HUES6 (cell line): ENCODE measurements at regions not wholly inside any gene's neighbourhood (a gene's known extent, or its start where the extent isn't known, plus 50 kb on each side); places are given as distances from the start of the nearest gene placed in this dataset.

Experiments used
- H3K27ac ChIP-seq: 2 replicates; pipeline ENCODE4 v1.7.0; 2013; ENCODE audit warnings: low read depth, mild to moderate bottlenecking, low read length, inconsistent platforms
- H3K27me3 ChIP-seq: 2 replicates; pipeline ENCODE4 v1.6.1; 2013; ENCODE audit warnings: low read length; ENCODE audit not compliant: control insufficient read depth, insufficient read depth
- H3K36me3 ChIP-seq: 2 replicates; pipeline ENCODE4 v1.6.1; 2013; ENCODE audit warnings: low read length; ENCODE audit not compliant: control insufficient read depth, insufficient read depth
- H3K4me1 ChIP-seq: 2 replicates; pipeline ENCODE4 v1.6.1; 2013; ENCODE audit warnings: low read length; ENCODE audit not compliant: control insufficient read depth, insufficient read depth
- H3K4me3 ChIP-seq: 2 replicates; pipeline ENCODE4 v1.5.1; 2013; ENCODE audit warnings: low read depth, low read length
- H3K9ac ChIP-seq: one replicate; pipeline ENCODE4 v1.6.1; 2013; ENCODE audit warnings: mild to moderate bottlenecking, low read length
- H3K9me3 ChIP-seq: 2 replicates; pipeline ENCODE4 v1.6.1; 2013; ENCODE audit warnings: low read depth, low read length; ENCODE audit not compliant: control insufficient read depth, insufficient read depth

GRCh38 chr10:91691981-91692380 lies 59.1 kb upstream of the PPP1R3C start:
- H3K4me1 ChIP-seq: no peaks in the 10 kb centered on the region
- H3K27me3 ChIP-seq: no peaks in the 10 kb centered on the region
- H3K9ac ChIP-seq: no peak overlapping the region
- H3K9me3 ChIP-seq: no peaks in the 10 kb centered on the region
- H3K36me3 ChIP-seq: no peaks in the 10 kb centered on the region
- H3K4me3 ChIP-seq: no peak overlapping the region
- H3K27ac ChIP-seq: no peak overlapping the region

- Histone ChIP-seq H3K27ac (no peak overlapping the region), H3K4me3 (no peak overlapping the region), H3K9ac (no peak overlapping the region), H3K9me3 (no peaks in the 10 kb centered on the region), H3K4me1 (no peaks in the 10 kb centered on the region), H3K27me3 (no peaks in the 10 kb centered on the region), H3K36me3 (no peaks in the 10 kb centered on the region)
Measured at GRCh38 chr10:91690996-91691676, 58.3 kb upstream of the PPP1R3C start.

DNA sequence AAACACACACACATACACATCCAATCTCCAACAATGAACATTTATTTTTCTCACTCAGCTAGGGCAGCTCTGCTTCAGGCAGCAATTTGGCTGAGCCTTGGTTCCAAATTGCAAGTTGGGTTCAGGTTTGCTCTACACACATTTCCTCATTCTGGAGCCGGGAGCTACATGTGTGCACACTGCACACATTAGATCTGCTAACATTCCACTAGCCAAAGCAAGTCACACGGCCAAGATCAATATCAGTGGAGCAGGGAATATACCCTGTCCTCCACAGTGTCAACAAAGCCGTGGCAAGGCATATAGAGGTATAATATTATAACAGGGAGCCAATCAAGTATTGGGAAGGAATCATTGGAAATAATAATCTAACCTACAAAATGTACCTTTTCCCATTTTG lies 57.5 kb upstream of the PPP1R3C start:
- no peak overlapping the region for H3K9ac ChIP-seq
- no peak overlapping the region for H3K27ac ChIP-seq
- no peaks in the 10 kb centered on the region for H3K36me3 ChIP-seq
- H3K9me3 ChIP-seq: no peaks in the 10 kb centered on the region
- no peaks in the 10 kb centered on the region for H3K4me1 ChIP-seq
- no peak overlapping the region for H3K4me3 ChIP-seq
- no peaks in the 10 kb centered on the region for H3K27me3 ChIP-seq

DNA sequence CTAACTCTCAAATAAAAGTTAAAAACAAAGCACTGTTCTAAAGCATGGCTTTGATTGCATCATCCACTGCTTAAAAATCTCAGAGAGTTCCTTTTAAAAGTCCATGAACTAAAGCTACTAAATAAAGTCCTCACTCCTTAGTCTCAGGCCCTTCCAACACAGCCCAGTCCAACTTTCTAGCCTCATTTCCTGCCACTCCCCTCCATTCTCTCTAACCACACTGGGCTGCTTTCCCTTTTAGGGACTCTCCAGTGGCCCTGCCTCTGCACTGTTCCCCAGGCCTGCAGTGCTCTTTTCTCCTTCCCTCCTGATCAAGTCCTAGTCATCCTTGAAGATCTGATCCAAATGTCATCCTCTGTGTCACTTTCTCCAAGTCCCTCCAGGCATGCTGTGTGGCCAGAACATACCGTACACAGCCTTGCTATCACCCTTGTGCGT lies 56.9 kb upstream of the PPP1R3C start:
- Histone ChIP-seq H3K9ac (no peak overlapping the region), H3K9me3 (no peaks in the 10 kb centered on the region), H3K27me3 (no peaks in the 10 kb centered on the region), H3K36me3 (no peaks in the 10 kb centered on the region), H3K4me3 (no peak overlapping the region), H3K4me1 (no peaks in the 10 kb centered on the region), H3K27ac (no peak overlapping the region)

- Histone ChIP-seq H3K36me3 (no peaks in the 10 kb centered on the region), H3K27ac (no peak overlapping the region), H3K4me1 (peaks cover 11% of the 10 kb centered on the region), H3K4me3 (no peak overlapping the region), H3K9me3 (no peaks in the 10 kb centered on the region), H3K9ac (no peak overlapping the region), H3K27me3 (no peaks in the 10 kb centered on the region)
Measured at GRCh38 chr10:91684841-91685240, 52.0 kb upstream of the PPP1R3C start.

DNA sequence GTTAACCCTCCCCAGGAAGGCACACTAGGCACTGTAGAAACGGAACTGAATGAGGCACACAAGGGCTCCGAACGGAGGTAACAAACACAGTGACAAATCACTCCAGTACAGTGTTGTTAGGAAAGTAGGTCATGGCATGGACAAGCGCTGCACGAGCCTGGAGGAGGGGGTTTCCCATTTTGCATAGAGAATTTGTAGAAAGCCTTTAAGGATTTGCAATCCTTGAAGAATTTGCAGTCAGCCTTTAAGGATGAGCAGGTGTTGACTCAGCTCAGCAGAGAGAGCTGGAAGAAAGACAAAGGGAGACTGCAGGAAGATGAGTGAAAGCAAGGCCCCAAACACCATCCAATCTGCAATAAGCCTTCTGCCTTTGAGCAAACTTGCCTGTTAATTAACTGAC lies 51.1 kb upstream of the PPP1R3C start:
- H3K27ac ChIP-seq: no peak overlapping the region
- H3K9ac ChIP-seq: no peak overlapping the region
- no peaks in the 10 kb centered on the region for H3K27me3 ChIP-seq
- H3K4me3 ChIP-seq: no peak overlapping the region
- peaks cover 11% of the 10 kb centered on the region for H3K4me1 ChIP-seq
- H3K36me3 ChIP-seq: no peaks in the 10 kb centered on the region
- no peaks in the 10 kb centered on the region for H3K9me3 ChIP-seq

- Histone ChIP-seq H3K27ac (no peak overlapping the region), H3K4me1 (peaks cover 11% of the 10 kb centered on the region), H3K36me3 (no peaks in the 10 kb centered on the region), H3K4me3 (no peak overlapping the region), H3K9me3 (no peaks in the 10 kb centered on the region), H3K27me3 (no peaks in the 10 kb centered on the region), H3K9ac (no peak overlapping the region)
Measured at GRCh38 chr10:91682912-91683311, 50.0 kb upstream of the PPP1R3C start.
